ENCODE measurements at regions not wholly inside any gene's neighbourhood (a gene's known extent, or its start where the extent isn't known, plus 50 kb on each side); places are given as distances from the start of the nearest gene placed in this dataset.
"Not testable (repeated sequence)": the region's sequence is repeated elsewhere in the genome, so short reads cannot be mapped to it uniquely, and the experiment has no call there.

GRCh38 chr21:38067086-38067739 lies 151.0 kb upstream of the KCNJ6 start:
- H3K27me3 Mint-ChIP-seq (ENCODE audit: low read depth) = peaks cover 3% of the 10 kb centered on the region
- H3K36me3 Mint-ChIP-seq (ENCODE audit: insufficient read depth) = no peaks in the 10 kb centered on the region
- ATAC-seq = no peak
- DNase-seq = no peak
- H3K9me3 Mint-ChIP-seq = no peaks in the 10 kb centered on the region
- H3K4me1 Mint-ChIP-seq (ENCODE audit: low read depth) = no peaks in the 10 kb centered on the region
- no peak overlapping the region for H3K4me3 Mint-ChIP-seq

GRCh38 chr21:38072489-38072888 lies 156.2 kb upstream of the KCNJ6 start:
- H3K27me3 Mint-ChIP-seq (ENCODE audit: low read depth) = peaks cover 3% of the 10 kb centered on the region
- no peak for ATAC-seq

GRCh38 chr21:38075833-38076587 lies 159.8 kb upstream of the KCNJ6 start:
- Mint-ChIP-seq H3K27me3 (ENCODE audit: low read depth) (no peaks in the 10 kb centered on the region), H3K4me1 (ENCODE audit: low read depth) (no peaks in the 10 kb centered on the region), H3K36me3 (ENCODE audit: insufficient read depth) (no peaks in the 10 kb centered on the region), H3K9me3 (no peaks in the 10 kb centered on the region), H3K4me3 (no peak overlapping the region)
- no peak for DNase-seq
- ATAC-seq = no peak

More at GRCh38 chr21:38072489-38072888, 156.2 kb upstream of the KCNJ6 start:
- Mint-ChIP-seq H3K36me3 (ENCODE audit: insufficient read depth) (no peaks in the 10 kb centered on the region), H3K4me3 (no peak overlapping the region), H3K9me3 (no peaks in the 10 kb centered on the region), H3K4me1 (ENCODE audit: low read depth) (no peaks in the 10 kb centered on the region)
- no peak for DNase-seq

- Mint-ChIP-seq H3K4me1 (ENCODE audit: low read depth) (no peaks in the 10 kb centered on the region), H3K4me3 (no peak overlapping the region), H3K27me3 (ENCODE audit: low read depth) (no peaks in the 10 kb centered on the region), H3K36me3 (ENCODE audit: insufficient read depth) (no peaks in the 10 kb centered on the region), H3K9me3 (no peaks in the 10 kb centered on the region)
- no peak for ATAC-seq
- DNase-seq = no peak
These were observed 161.3 kb upstream of the KCNJ6 start for GRCh38 chr21:38077569-38077968.

GRCh38 chr21:38080888-38081287 lies 164.6 kb upstream of the KCNJ6 start:
- ATAC-seq = no peak
- Mint-ChIP-seq H3K27me3 (ENCODE audit: low read depth) (no peaks in the 10 kb centered on the region), H3K9me3 (no peaks in the 10 kb centered on the region), H3K4me3 (no peak overlapping the region), H3K36me3 (ENCODE audit: insufficient read depth) (no peaks in the 10 kb centered on the region), H3K4me1 (ENCODE audit: low read depth) (no peaks in the 10 kb centered on the region)
- DNase-seq = no peak

GRCh38 chr21:38081708-38082107 lies 165.5 kb upstream of the KCNJ6 start:
- no peaks in the 10 kb centered on the region for H3K27me3 Mint-ChIP-seq (ENCODE audit: low read depth)
- no peak overlapping the region for H3K4me3 Mint-ChIP-seq
- ATAC-seq (no peak), DNase-seq (no peak)
- no peaks in the 10 kb centered on the region for H3K36me3 Mint-ChIP-seq (ENCODE audit: insufficient read depth)
- H3K9me3 Mint-ChIP-seq = no peaks in the 10 kb centered on the region
- H3K4me1 Mint-ChIP-seq (ENCODE audit: low read depth) = no peaks in the 10 kb centered on the region

GRCh38 chr21:38082936-38083485 lies 166.8 kb upstream of the KCNJ6 start:
- DNase-seq = no peak
- ATAC-seq = no peak
- Mint-ChIP-seq H3K4me3 (no peak overlapping the region), H3K36me3 (ENCODE audit: insufficient read depth) (no peaks in the 10 kb centered on the region), H3K27me3 (ENCODE audit: low read depth) (no peaks in the 10 kb centered on the region), H3K4me1 (ENCODE audit: low read depth) (no peaks in the 10 kb centered on the region), H3K9me3 (no peaks in the 10 kb centered on the region)

GRCh38 chr21:38083535-38083934 lies 167.3 kb upstream of the KCNJ6 start:
- H3K9me3 Mint-ChIP-seq = no peaks in the 10 kb centered on the region

GRCh38 chr21:38086580-38086979 lies 170.2 kb upstream of the KCNJ15 start:
- no peaks in the 10 kb centered on the region for H3K9me3 Mint-ChIP-seq
- H3K4me3 Mint-ChIP-seq = no peak overlapping the region
- no peak for ATAC-seq

More at GRCh38 chr21:38083535-38083934, 167.3 kb upstream of the KCNJ6 start:
- DNase-seq (no peak), ATAC-seq (no peak)
- Mint-ChIP-seq H3K4me3 (no peak overlapping the region), H3K27me3 (ENCODE audit: low read depth) (no peaks in the 10 kb centered on the region), H3K36me3 (ENCODE audit: insufficient read depth) (no peaks in the 10 kb centered on the region), H3K4me1 (ENCODE audit: low read depth) (no peaks in the 10 kb centered on the region)

GRCh38 chr21:38088916-38089762 lies 167.7 kb upstream of the KCNJ15 start:
- ATAC-seq (no peak), DNase-seq (no peak)
- no peaks in the 10 kb centered on the region for H3K4me1 Mint-ChIP-seq (ENCODE audit: low read depth)
- no peaks in the 10 kb centered on the region for H3K36me3 Mint-ChIP-seq (ENCODE audit: insufficient read depth)
- H3K27me3 Mint-ChIP-seq (ENCODE audit: low read depth) = peaks cover 12% of the 10 kb centered on the region
- H3K9me3 Mint-ChIP-seq = no peaks in the 10 kb centered on the region
- no peak overlapping the region for H3K4me3 Mint-ChIP-seq

More at GRCh38 chr21:38086580-38086979, 170.2 kb upstream of the KCNJ15 start:
- H3K27me3 Mint-ChIP-seq (ENCODE audit: low read depth) = peaks cover 8% of the 10 kb centered on the region
- no peak for DNase-seq
- H3K36me3 Mint-ChIP-seq (ENCODE audit: insufficient read depth) = no peaks in the 10 kb centered on the region
- H3K4me1 Mint-ChIP-seq (ENCODE audit: low read depth) = no peaks in the 10 kb centered on the region

- Mint-ChIP-seq H3K4me3 (no peak overlapping the region), H3K9me3 (no peaks in the 10 kb centered on the region), H3K27me3 (ENCODE audit: low read depth) (peaks cover 12% of the 10 kb centered on the region), H3K36me3 (ENCODE audit: insufficient read depth) (no peaks in the 10 kb centered on the region), H3K4me1 (ENCODE audit: low read depth) (no peaks in the 10 kb centered on the region)
- no peak for ATAC-seq
- DNase-seq = no peak
These were observed 167.1 kb upstream of the KCNJ15 start for GRCh38 chr21:38089763-38090046.

GRCh38 chr21:38091061-38091460 lies 165.7 kb upstream of the KCNJ15 start:
- not testable (repeated sequence) for H3K4me3 Mint-ChIP-seq; H3K9me3 Mint-ChIP-seq; H3K36me3 Mint-ChIP-seq (ENCODE audit: insufficient read depth); DNase-seq; H3K4me1 Mint-ChIP-seq (ENCODE audit: low read depth); ATAC-seq
- peaks cover 12% of the 10 kb centered on the region for H3K27me3 Mint-ChIP-seq (ENCODE audit: low read depth)

- DNase-seq (no peak), ATAC-seq (no peak)
- H3K4me1 Mint-ChIP-seq (ENCODE audit: low read depth) = no peaks in the 10 kb centered on the region
- peaks cover 2% of the 10 kb centered on the region for H3K9me3 Mint-ChIP-seq
- H3K36me3 Mint-ChIP-seq (ENCODE audit: insufficient read depth) = no peaks in the 10 kb centered on the region
- H3K27me3 Mint-ChIP-seq (ENCODE audit: low read depth) = peaks cover 12% of the 10 kb centered on the region
- no peak overlapping the region for H3K4me3 Mint-ChIP-seq
These were observed 164.7 kb upstream of the KCNJ15 start for GRCh38 chr21:38092051-38092450.

GRCh38 chr21:38095220-38095619 lies 161.6 kb upstream of the KCNJ15 start:
- Mint-ChIP-seq H3K9me3 (peaks cover 11% of the 10 kb centered on the region), H3K4me1 (ENCODE audit: low read depth) (no peaks in the 10 kb centered on the region), H3K36me3 (ENCODE audit: insufficient read depth) (no peaks in the 10 kb centered on the region), H3K4me3 (no peak overlapping the region), H3K27me3 (ENCODE audit: low read depth) (peaks cover 5% of the 10 kb centered on the region)
- ATAC-seq = no peak
- no peak for DNase-seq

Measured in activated T-cell treated with anti-CD3 and anti-CD28 coated beads, Interleukin-2, amount 50 U/mL, for 4 hours (primary cell).